DND-41 (cell line): ENCODE measurements at regions not wholly inside any gene's neighbourhood (a gene's known extent, or its start where the extent isn't known, plus 50 kb on each side); places are given as distances from the start of the nearest gene placed in this dataset.

Experiments used
- ATAC-seq: fragments of 200-7000 bp; cut with Tn5 transposase; 3 replicates; pipeline ENCODE4 v1.9.1; 2021; ENCODE audit warnings: low read depth; ENCODE audit not compliant: insufficient read depth
- DNase-seq: peaks from one replicate; pipeline ENCODE4 v3.0.0-alpha.2; 2020
- H2AFZ ChIP-seq: 2 replicates; pipeline ENCODE4 v1.6.0; 2012; ENCODE audit warnings: low read depth, low read length
- H3K27ac ChIP-seq: 2 replicates; pipeline ENCODE4 v1.5.1; 2012; ENCODE audit warnings: low read length, inconsistent platforms
- H3K27me3 ChIP-seq: fragments of 200-600 bp; sonication (generic); 2 replicates; pipeline ENCODE4 v1.6.0; 2012; ENCODE audit warnings: low read length, mild to moderate bottlenecking, inconsistent platforms; ENCODE audit not compliant: insufficient read depth, poor library complexity
- H3K36me3 ChIP-seq: 2 replicates; pipeline ENCODE4 v1.5.1; 2012; ENCODE audit warnings: low read length, inconsistent platforms; ENCODE audit not compliant: insufficient read depth
- H3K4me1 ChIP-seq: 2 replicates; pipeline ENCODE4 v1.5.1; 2012; ENCODE audit warnings: mild to moderate bottlenecking, low read length; ENCODE audit not compliant: insufficient read depth
- H3K4me2 ChIP-seq: 2 replicates; pipeline ENCODE4 v1.6.0; 2012; ENCODE audit warnings: mild to moderate bottlenecking, moderate library complexity, low read length, inconsistent platforms; ENCODE audit not compliant: insufficient read depth
- H3K4me3 ChIP-seq, 2 experiments: fragments of 200-600 bp in 1 of 2; shearing (Covaris generic) in 1 of 2; 2 replicates each; pipeline ENCODE4 v1.5.1; 2012 to 2016; ENCODE audit warnings: inconsistent platforms in 2 of 2, low read length in 2 of 2, mild to moderate bottlenecking in 2 of 2, low read depth in 1 of 2, moderate library complexity in 1 of 2
- H3K79me2 ChIP-seq: 2 replicates; pipeline ENCODE4 v1.6.0; 2012; ENCODE audit warnings: low read length, inconsistent platforms; ENCODE audit not compliant: insufficient read depth
- H3K9ac ChIP-seq: 2 replicates; pipeline ENCODE4 v1.6.0; 2012; ENCODE audit warnings: low read depth, mild to moderate bottlenecking, inconsistent platforms, low read length, moderate library complexity
- H3K9me3 ChIP-seq: 2 replicates; pipeline ENCODE4 v1.5.1; 2012; ENCODE audit warnings: low read length, moderate library complexity, mild to moderate bottlenecking, inconsistent platforms; ENCODE audit not compliant: insufficient read depth, severe bottlenecking
- H4K20me1 ChIP-seq: 2 replicates; pipeline ENCODE4 v1.6.0; 2012; ENCODE audit warnings: low read length; ENCODE audit not compliant: insufficient read depth
- CTCF ChIP-seq: IDR thresholded peaks from 2 replicates; pipeline ENCODE4 v1.5.1; 2012; ENCODE audit warnings: borderline replicate concordance, low read length, moderate library complexity, mild to moderate bottlenecking; ENCODE audit not compliant: poor library complexity, severe bottlenecking; ENCODE audit errors: extremely low read depth
- EZH2 ChIP-seq: IDR thresholded peaks from 3 replicates; pipeline ENCODE4 v1.6.1; 2012; ENCODE audit warnings: borderline replicate concordance, low read depth, mild to moderate bottlenecking, moderate library complexity, low read length, inconsistent platforms; ENCODE audit not compliant: severe bottlenecking

DNA sequence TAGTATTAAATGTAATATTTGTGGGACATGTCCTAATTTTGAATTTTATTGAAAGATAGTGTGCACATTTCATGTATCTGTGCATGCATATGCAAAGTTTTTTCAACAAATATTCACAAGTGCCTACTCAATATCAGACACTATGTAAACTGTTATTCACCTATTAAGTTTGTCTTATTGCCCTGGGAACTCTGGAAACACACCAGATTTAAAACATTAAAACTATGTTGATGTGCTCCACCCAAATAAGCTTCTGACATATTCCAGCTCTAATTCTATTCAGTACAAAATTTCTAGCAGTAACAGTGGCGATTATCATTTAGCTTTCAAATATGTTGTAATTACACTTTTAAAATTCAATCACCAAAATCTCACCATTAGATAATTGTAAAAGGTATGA is 183.1 kb upstream of the TTC29 start:
- Histone ChIP-seq H3K4me2 (no peak overlapping the region), H3K79me2 (no peaks in the 10 kb centered on the region), H2AFZ (no peak overlapping the region), H3K4me1 (no peaks in the 10 kb centered on the region), H3K36me3 (no peaks in the 10 kb centered on the region), H3K9me3 (no peaks in the 10 kb centered on the region), H4K20me1 (no peaks in the 10 kb centered on the region), H3K27me3 (no peaks in the 10 kb centered on the region), H3K4me3 (no peak overlapping the region), H3K9ac (no peak overlapping the region), H3K27ac (no peak overlapping the region)
- no peak for ATAC-seq
- TF ChIP-seq CTCF (no peak), EZH2 (no peak)
- no peak for DNase-seq

DNA sequence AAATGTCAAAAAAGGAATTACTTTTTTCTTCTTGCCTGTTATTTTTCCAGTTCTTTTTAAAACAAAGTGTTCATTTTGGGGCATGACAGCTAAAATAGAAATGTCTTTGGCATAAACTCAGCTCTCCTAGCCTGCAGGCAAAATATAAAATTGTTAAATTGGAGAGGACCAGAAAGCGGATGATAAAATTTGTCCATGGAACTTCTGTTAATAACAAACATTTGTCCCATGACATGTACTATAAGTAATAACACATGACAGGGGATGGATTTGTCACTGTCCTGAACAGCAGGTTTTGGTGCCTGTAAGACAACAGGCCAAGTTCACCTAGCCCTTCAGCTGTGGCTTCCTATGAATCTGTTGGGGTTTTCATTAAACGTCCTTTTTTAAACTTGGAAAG is 184.0 kb upstream of the TTC29 start:
- Histone ChIP-seq H3K4me3 (no peak overlapping the region), H3K4me2 (no peak overlapping the region), H2AFZ (no peak overlapping the region), H3K27me3 (no peaks in the 10 kb centered on the region), H3K9me3 (no peaks in the 10 kb centered on the region), H3K27ac (no peak overlapping the region), H3K79me2 (no peaks in the 10 kb centered on the region), H3K36me3 (no peaks in the 10 kb centered on the region), H3K9ac (no peak overlapping the region), H4K20me1 (no peaks in the 10 kb centered on the region), H3K4me1 (no peaks in the 10 kb centered on the region)
- DNase-seq (no peak), ATAC-seq (no peak)
- TF ChIP-seq CTCF (no peak), EZH2 (no peak)

DNA sequence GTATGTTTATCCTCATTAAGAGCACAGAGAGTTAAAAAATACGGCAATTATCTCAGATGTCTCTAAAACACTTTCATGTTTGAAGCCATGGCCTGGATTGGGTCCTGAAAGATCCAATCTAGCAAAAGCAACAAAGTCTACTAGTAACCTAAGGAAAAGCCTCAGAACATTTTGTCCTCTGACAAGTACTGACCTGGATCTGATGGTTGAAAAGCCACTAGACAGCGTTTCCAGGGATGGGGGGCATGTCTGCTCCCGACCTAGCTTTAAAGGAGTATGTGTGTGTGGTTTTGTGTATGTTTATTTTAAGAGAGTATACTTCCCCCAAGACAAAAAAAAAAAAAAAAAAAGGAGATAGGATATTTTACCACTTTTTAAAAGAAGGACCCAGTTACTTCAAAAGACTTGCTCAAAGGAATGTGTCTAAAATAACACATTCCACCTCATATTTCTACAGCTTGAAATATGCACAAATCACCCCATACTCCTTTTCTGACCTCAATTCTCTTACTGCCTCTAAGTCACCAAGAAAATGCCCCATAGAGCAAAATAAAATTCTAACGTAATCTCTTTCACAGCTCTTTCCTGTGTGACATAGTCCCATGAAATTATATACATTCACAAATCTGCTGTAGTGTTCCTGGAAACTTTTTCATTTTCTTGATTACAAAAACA is 189.0 kb upstream of the TTC29 start:
- Histone ChIP-seq H4K20me1 (no peaks in the 10 kb centered on the region), H3K4me3 (no peak overlapping the region), H3K4me2 (no peak overlapping the region), H2AFZ (no peak overlapping the region), H3K9ac (no peak overlapping the region), H3K4me1 (no peaks in the 10 kb centered on the region), H3K27me3 (peaks cover 3% of the 10 kb centered on the region), H3K9me3 (no peaks in the 10 kb centered on the region), H3K27ac (no peak overlapping the region), H3K36me3 (no peaks in the 10 kb centered on the region), H3K79me2 (no peaks in the 10 kb centered on the region)
- DNase-seq (no peak), ATAC-seq (no peak)
- no peak for TF ChIP-seq EZH2
- no peak for TF ChIP-seq CTCF
